GM12878 (cell line): ENCODE measurements at regions not wholly inside any gene's neighbourhood (a gene's known extent, or its start where the extent isn't known, plus 50 kb on each side); places are given as distances from the start of the nearest gene placed in this dataset.

ENCODE experiments used
- FOXK2 ChIP-seq: fragments of 450-650 bp; IDR thresholded peaks from 2 replicates; pipeline ENCODE4 v1.6.1; 2017; ENCODE audit warnings: mild to moderate bottlenecking, moderate library complexity
- MTA2 ChIP-seq: fragments of 450-650 bp; IDR thresholded peaks from 2 replicates; pipeline ENCODE4 v1.6.1; 2016; ENCODE audit warnings: low read depth, mild to moderate bottlenecking, moderate library complexity
- MTA3 ChIP-seq: IDR thresholded peaks from 2 replicates; pipeline ENCODE4 v1.6.1; 2012; ENCODE audit warnings: low read length, inconsistent platforms, borderline replicate concordance
- POLR2A ChIP-seq: IDR thresholded peaks from 2 replicates; pipeline ENCODE4 v1.6.1; 2011; ENCODE audit warnings: low read depth, mild to moderate bottlenecking, low read length
- RB1 ChIP-seq: fragments of 450-650 bp; formaldehyde crosslinking; IDR thresholded peaks from 2 replicates; pipeline ENCODE4 v1.6.1; 2017; ENCODE audit warnings: mild to moderate bottlenecking, borderline replicate concordance
- SIN3A ChIP-seq: IDR thresholded peaks from 2 replicates; pipeline ENCODE4 v1.6.1; 2012; ENCODE audit warnings: low read depth, low read length, improper control_type of control experiment
- SUZ12 ChIP-seq: fragments of 200-600 bp; sonication (generic); IDR thresholded peaks from one replicate; pipeline ENCODE4 v1.6.1; 2018; ENCODE audit warnings: antibody characterized with exemption, mild to moderate bottlenecking; ENCODE audit not compliant: unreplicated experiment
- ZBED1 ChIP-seq: IDR thresholded peaks from 2 replicates; pipeline ENCODE4 v1.6.1; 2016; ENCODE audit warnings: borderline replicate concordance
- ZNF274 ChIP-seq: IDR thresholded peaks from one replicate; pipeline ENCODE4 v1.8.0; 2011; ENCODE audit not compliant: insufficient read length, insufficient read depth
- TF ChIP-seq, protein P1 (sequence below): fragments of 450-650 bp; formaldehyde crosslinking; IDR thresholded peaks from 2 replicates; pipeline ENCODE4 v1.5.0; 2022; ENCODE audit warnings: mild to moderate bottlenecking, missing genetic modification characterization
- TF ChIP-seq, protein P2 (sequence below): fragments of 450-650 bp; IDR thresholded peaks from 2 replicates; pipeline ENCODE4 v1.6.1; 2017; ENCODE audit warnings: antibody characterized with exemption, mild to moderate bottlenecking, moderate library complexity
- TF ChIP-seq, protein P3 (sequence below): IDR thresholded peaks from 2 replicates; pipeline ENCODE4 v1.6.1; 2011; ENCODE audit warnings: low read depth, low read length, improper control_type of control experiment, borderline replicate concordance

DNA sequence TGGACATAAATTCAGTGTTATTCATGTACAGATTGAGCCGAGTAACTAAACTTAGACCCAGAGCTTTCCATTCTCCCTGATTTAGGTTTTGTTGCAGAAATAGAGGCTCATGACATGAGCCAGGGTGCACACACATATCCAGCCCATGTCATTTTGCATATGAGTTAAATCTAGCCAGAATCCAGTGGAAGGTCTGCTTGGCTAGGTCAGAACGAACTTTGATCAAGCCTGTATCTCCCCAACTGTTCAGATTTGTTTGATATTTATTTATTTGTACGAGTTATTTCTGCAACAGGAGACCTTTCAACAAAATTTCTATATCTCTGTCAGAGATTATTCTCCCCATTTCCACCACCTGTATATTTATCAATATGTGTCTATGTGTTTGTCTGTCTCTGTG lies 247.5 kb upstream of the THBS1 start (continued):
- TF ChIP-seq, protein P1, sequence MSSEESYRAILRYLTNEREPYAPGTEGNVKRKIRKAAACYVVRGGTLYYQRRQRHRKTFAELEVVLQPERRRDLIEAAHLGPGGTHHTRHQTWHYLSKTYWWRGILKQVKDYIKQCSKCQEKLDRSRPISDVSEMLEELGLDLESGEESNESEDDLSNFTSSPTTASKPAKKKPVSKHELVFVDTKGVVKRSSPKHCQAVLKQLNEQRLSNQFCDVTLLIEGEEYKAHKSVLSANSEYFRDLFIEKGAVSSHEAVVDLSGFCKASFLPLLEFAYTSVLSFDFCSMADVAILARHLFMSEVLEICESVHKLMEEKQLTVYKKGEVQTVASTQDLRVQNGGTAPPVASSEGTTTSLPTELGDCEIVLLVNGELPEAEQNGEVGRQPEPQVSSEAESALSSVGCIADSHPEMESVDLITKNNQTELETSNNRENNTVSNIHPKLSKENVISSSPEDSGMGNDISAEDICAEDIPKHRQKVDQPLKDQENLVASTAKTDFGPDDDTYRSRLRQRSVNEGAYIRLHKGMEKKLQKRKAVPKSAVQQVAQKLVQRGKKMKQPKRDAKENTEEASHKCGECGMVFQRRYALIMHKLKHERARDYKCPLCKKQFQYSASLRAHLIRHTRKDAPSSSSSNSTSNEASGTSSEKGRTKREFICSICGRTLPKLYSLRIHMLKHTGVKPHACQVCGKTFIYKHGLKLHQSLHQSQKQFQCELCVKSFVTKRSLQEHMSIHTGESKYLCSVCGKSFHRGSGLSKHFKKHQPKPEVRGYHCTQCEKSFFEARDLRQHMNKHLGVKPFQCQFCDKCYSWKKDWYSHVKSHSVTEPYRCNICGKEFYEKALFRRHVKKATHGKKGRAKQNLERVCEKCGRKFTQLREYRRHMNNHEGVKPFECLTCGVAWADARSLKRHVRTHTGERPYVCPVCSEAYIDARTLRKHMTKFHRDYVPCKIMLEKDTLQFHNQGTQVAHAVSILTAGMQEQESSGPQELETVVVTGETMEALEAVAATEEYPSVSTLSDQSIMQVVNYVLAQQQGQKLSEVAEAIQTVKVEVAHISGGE (CRISPR knock-in tag): no peak
- no peak for TF ChIP-seq POLR2A
- no peak for TF ChIP-seq SUZ12
- TF ChIP-seq RB1: no peak
- no peak for TF ChIP-seq ZBED1
- TF ChIP-seq, protein P2, sequence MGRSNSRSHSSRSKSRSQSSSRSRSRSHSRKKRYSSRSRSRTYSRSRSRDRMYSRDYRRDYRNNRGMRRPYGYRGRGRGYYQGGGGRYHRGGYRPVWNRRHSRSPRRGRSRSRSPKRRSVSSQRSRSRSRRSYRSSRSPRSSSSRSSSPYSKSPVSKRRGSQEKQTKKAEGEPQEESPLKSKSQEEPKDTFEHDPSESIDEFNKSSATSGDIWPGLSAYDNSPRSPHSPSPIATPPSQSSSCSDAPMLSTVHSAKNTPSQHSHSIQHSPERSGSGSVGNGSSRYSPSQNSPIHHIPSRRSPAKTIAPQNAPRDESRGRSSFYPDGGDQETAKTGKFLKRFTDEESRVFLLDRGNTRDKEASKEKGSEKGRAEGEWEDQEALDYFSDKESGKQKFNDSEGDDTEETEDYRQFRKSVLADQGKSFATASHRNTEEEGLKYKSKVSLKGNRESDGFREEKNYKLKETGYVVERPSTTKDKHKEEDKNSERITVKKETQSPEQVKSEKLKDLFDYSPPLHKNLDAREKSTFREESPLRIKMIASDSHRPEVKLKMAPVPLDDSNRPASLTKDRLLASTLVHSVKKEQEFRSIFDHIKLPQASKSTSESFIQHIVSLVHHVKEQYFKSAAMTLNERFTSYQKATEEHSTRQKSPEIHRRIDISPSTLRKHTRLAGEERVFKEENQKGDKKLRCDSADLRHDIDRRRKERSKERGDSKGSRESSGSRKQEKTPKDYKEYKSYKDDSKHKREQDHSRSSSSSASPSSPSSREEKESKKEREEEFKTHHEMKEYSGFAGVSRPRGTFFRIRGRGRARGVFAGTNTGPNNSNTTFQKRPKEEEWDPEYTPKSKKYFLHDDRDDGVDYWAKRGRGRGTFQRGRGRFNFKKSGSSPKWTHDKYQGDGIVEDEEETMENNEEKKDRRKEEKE: no peak
- TF ChIP-seq MTA3: no peak
- TF ChIP-seq, protein P3, sequence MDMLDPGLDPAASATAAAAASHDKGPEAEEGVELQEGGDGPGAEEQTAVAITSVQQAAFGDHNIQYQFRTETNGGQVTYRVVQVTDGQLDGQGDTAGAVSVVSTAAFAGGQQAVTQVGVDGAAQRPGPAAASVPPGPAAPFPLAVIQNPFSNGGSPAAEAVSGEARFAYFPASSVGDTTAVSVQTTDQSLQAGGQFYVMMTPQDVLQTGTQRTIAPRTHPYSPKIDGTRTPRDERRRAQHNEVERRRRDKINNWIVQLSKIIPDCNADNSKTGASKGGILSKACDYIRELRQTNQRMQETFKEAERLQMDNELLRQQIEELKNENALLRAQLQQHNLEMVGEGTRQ: no peak
- no peak for TF ChIP-seq ZNF274
- no peak for TF ChIP-seq MTA2
- TF ChIP-seq SIN3A: no peak
- no peak for TF ChIP-seq FOXK2
